C4-2B (cell line): ENCODE measurements at regions not wholly inside any gene's neighbourhood (a gene's known extent, or its start where the extent isn't known, plus 50 kb on each side); places are given as distances from the start of the nearest gene placed in this dataset.

ENCODE experiments used
- CTCF ChIP-seq: fragments of 450-650 bp; conservative IDR thresholded peaks from 2 replicates; pipeline ENCODE4 v1.5.1; 2017; ENCODE audit warnings: mild to moderate bottlenecking
- ZFX ChIP-seq: fragments of 450-650 bp; IDR thresholded peaks from 2 replicates; pipeline ENCODE4 v1.6.1; 2017

GRCh38 chr14:27927519-27927918, 839.1 kb upstream of the FOXG1 start:
- TF ChIP-seq CTCF (no peak), ZFX (no peak)
